Natural killer cell (primary cell): ENCODE measurements at regions not wholly inside any gene's neighbourhood (a gene's known extent, or its start where the extent isn't known, plus 50 kb on each side); places are given as distances from the start of the nearest gene placed in this dataset.
"Not testable (repeated sequence)": the region's sequence is repeated elsewhere in the genome, so short reads cannot be mapped to it uniquely, and the experiment has no call there.

Experiments
- ATAC-seq, 3 donors: fragments of 150-1000 bp in 2 of 3; fragments of 200-7000 bp in 1 of 3; cut with Tn5 transposase; 1 replicate in 1 of 3; 2 replicates in 2 of 3; pipeline ENCODE4 v1.10.0; 2021; ENCODE audit warnings: mild to moderate bottlenecking in 2 of 3, moderate library complexity in 2 of 3
- DNase-seq, 2 donors: peaks; one replicate each; pipeline versions ENCODE4 v3.0.0 to v3.0.0-alpha.2; 2013 to 2021; ENCODE audit warnings: mixed read lengths in 1 of 2
- H3K27ac ChIP-seq: one replicate; pipeline ENCODE4 v1.5.1; 2013; ENCODE audit warnings: mild to moderate bottlenecking, low read length
- H3K27me3 ChIP-seq: one replicate; pipeline ENCODE4 v1.6.1; 2013; ENCODE audit warnings: low read length; ENCODE audit not compliant: control insufficient read depth, insufficient read depth
- H3K36me3 ChIP-seq: one replicate; pipeline ENCODE4 v1.6.1; 2013; ENCODE audit warnings: low read length; ENCODE audit not compliant: control insufficient read depth, insufficient read depth
- H3K4me1 ChIP-seq: one replicate; pipeline ENCODE4 v1.6.1; 2013; ENCODE audit warnings: low read length; ENCODE audit not compliant: control insufficient read depth, insufficient read depth
- H3K4me3 ChIP-seq: one replicate; pipeline ENCODE4 v1.5.1; 2013; ENCODE audit warnings: low read length
- H3K9me3 ChIP-seq: one replicate; pipeline ENCODE4 v1.6.1; 2013; ENCODE audit warnings: low read length; ENCODE audit not compliant: control insufficient read depth, insufficient read depth
- H3K27ac Mint-ChIP-seq, 2 donors: one replicate each; pipeline ENCODE4 v1.8.0; 2022; ENCODE audit warnings: mild to moderate bottlenecking in 2 of 2, mixed read lengths in 2 of 2, moderate library complexity in 1 of 2
- H3K27me3 Mint-ChIP-seq, 2 donors: one replicate each; pipeline ENCODE4 v1.8.0; 2022; ENCODE audit warnings: low read depth in 2 of 2, mixed read lengths in 2 of 2
- H3K36me3 Mint-ChIP-seq: one replicate; pipeline ENCODE4 v1.8.0; 2022; ENCODE audit warnings: mixed read lengths
- H3K4me1 Mint-ChIP-seq, 2 donors: one replicate each; pipeline ENCODE4 v1.8.0; 2022; ENCODE audit warnings: mixed read lengths in 2 of 2
- H3K4me3 Mint-ChIP-seq: one replicate; pipeline ENCODE4 v1.8.0; 2022; ENCODE audit warnings: mild to moderate bottlenecking, moderate library complexity, mixed read lengths
- H3K9me3 Mint-ChIP-seq, 2 donors: one replicate each; pipeline ENCODE4 v1.8.0; 2022; ENCODE audit warnings: mixed read lengths in 2 of 2
- CTCF ChIP-seq: fragments of 200-600 bp; IDR thresholded peaks from one replicate; pipeline ENCODE4 v1.8.0; 2022; ENCODE audit warnings: antibody characterized with exemption
- WGBS: methylation state at CpG from one replicate; pipeline ENCODE4 v1.1.7; 2013; ENCODE audit warnings: missing lambda C conversion rate; ENCODE audit not compliant: insufficient coverage; 5-methylcytosine and 5-hydroxymethylcytosine counted together
- intact Hi-C: fragments of 100-400 bp; cut with micrococcal nuclease; formaldehyde crosslinking; loops from one replicate; pipeline ENCODE4 v1.14.2; 2022

- intact Hi-C loops = no loop called here
- ATAC-seq (no peak), DNase-seq (no peak)
- peaks cover 16 to 20% of the 10 kb centered on the region in 2 donors for H3K4me1 Mint-ChIP-seq
- H3K4me1 ChIP-seq = peaks cover 10% of the 10 kb centered on the region
- H3K4me3 Mint-ChIP-seq = no peak overlapping the region
- TF ChIP-seq CTCF = no peak
- WGBS = 88% methylated on average over 13 of the region's 16 CpGs
- no peak overlapping the region for H3K27ac Mint-ChIP-seq
- no peaks in the 10 kb centered on the region for H3K27me3 ChIP-seq
- H3K4me3 ChIP-seq = no peak overlapping the region
- no peak overlapping the region for H3K27ac ChIP-seq
- H3K36me3 Mint-ChIP-seq = no peaks in the 10 kb centered on the region
- H3K27me3 Mint-ChIP-seq = peaks cover 0 to 3% of the 10 kb centered on the region in 2 donors
- H3K9me3 Mint-ChIP-seq = no peaks in the 10 kb centered on the region
- H3K36me3 ChIP-seq = no peaks in the 10 kb centered on the region
- no peaks in the 10 kb centered on the region for H3K9me3 ChIP-seq
Measured at GRCh38 chr20:25992146-25992545, 295.5 kb upstream of the ZNF337 start.

GRCh38 chr20:25991756-25992130 is 295.1 kb upstream of the ZNF337 start:
- Histone ChIP-seq H3K36me3 (no peaks in the 10 kb centered on the region), H3K27ac (no peak overlapping the region), H3K4me3 (no peak overlapping the region), H3K4me1 (peaks cover 14% of the 10 kb centered on the region), H3K27me3 (no peaks in the 10 kb centered on the region), H3K9me3 (no peaks in the 10 kb centered on the region)
- Mint-ChIP-seq H3K4me1 (peaks cover 20 to 24% of the 10 kb centered on the region in 2 donors), H3K4me3 (no peak overlapping the region), H3K9me3 (no peaks in the 10 kb centered on the region), H3K27me3 (peaks cover 0 to 3% of the 10 kb centered on the region in 2 donors), H3K36me3 (no peaks in the 10 kb centered on the region), H3K27ac (no peak overlapping the region)
- intact Hi-C loops = no loop called here
- no peak for TF ChIP-seq CTCF
- DNase-seq (no peak), ATAC-seq (no peak)
- 95% methylated on average over 16 of the region's 16 CpGs for WGBS

- no peaks in the 10 kb centered on the region for H3K27me3 ChIP-seq
- 93% methylated on average over 26 of the region's 30 CpGs for WGBS
- no peaks in the 10 kb centered on the region for H3K36me3 ChIP-seq
- H3K4me1 ChIP-seq = peaks cover 19% of the 10 kb centered on the region
- Mint-ChIP-seq H3K27me3 (peaks cover 0 to 3% of the 10 kb centered on the region in 2 donors), H3K4me1 (peaks cover 26 to 29% of the 10 kb centered on the region in 2 donors), H3K9me3 (no peaks in the 10 kb centered on the region), H3K4me3 (no peak overlapping the region), H3K27ac (no peak overlapping the region), H3K36me3 (no peaks in the 10 kb centered on the region)
- H3K9me3 ChIP-seq = no peaks in the 10 kb centered on the region
- ATAC-seq = no peak
- DNase-seq = no peak
- H3K4me3 ChIP-seq = no peak overlapping the region
- H3K27ac ChIP-seq = no peak overlapping the region
- intact Hi-C loops = no loop called here
- TF ChIP-seq CTCF = no peak
Measured at GRCh38 chr20:25991051-25991755, 294.6 kb upstream of the ZNF337 start.

GRCh38 chr20:25989686-25990085 is 293.0 kb upstream of the ZNF337 start:
- peaks cover 37 to 38% of the 10 kb centered on the region in 2 donors for H3K4me1 Mint-ChIP-seq
- H3K36me3 Mint-ChIP-seq, H3K27me3 Mint-ChIP-seq, DNase-seq, H3K9me3 Mint-ChIP-seq, ATAC-seq, H3K9me3 ChIP-seq, H3K27me3 ChIP-seq, H3K27ac Mint-ChIP-seq, H3K4me3 Mint-ChIP-seq, H3K27ac ChIP-seq, intact Hi-C loops, H3K4me3 ChIP-seq, H3K36me3 ChIP-seq: not testable (repeated sequence)
- peaks cover 34% of the 10 kb centered on the region for H3K4me1 ChIP-seq
- WGBS = 98% methylated on average over 11 of the region's 11 CpGs
